MM.1S (cell line): ENCODE measurements at regions not wholly inside any gene's neighbourhood (a gene's known extent, or its start where the extent isn't known, plus 50 kb on each side); places are given as distances from the start of the nearest gene placed in this dataset.

Source experiments
- CTCF ChIP-seq: fragments of 300-600 bp; sonication (generic); IDR thresholded peaks from 2 replicates; pipeline ENCODE4 v1.5.1; 2016; ENCODE audit warnings: antibody characterized with exemption, low read length, mixed read lengths
- EZH2 ChIP-seq: fragments of 300-600 bp; sonication (generic); optimal IDR thresholded peaks from 2 replicates; pipeline ENCODE3; 2017; ENCODE audit warnings: low read depth, mild to moderate bottlenecking, antibody characterized with exemption, low read length, mixed read lengths
- EZH2phosphoT487 ChIP-seq: fragments of 300-600 bp; sonication (generic); IDR thresholded peaks from 2 replicates; pipeline ENCODE4 v1.6.1; 2018; ENCODE audit warnings: antibody characterized with exemption, low read length

DNA sequence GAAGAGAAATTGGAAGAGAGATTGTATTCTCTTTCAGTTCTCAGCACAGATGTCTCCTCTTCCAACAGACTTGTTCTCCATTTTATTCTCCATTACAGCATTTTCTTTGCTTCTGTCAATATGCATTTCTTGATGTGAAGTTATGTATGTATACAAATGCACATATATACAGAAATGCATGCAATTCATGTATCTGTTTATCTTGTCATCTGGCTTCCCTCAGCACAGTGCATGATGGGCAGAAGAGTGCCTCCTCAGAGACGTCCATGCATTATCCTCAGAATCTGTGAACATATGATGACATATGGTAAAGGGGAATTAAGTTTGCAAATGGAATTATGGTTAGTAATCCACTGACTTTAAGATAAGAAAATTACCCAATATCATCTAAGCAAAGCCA, 106.7 kb upstream of the VWC2 start:
- TF ChIP-seq CTCF (no peak), EZH2 (no peak), EZH2phosphoT487 (no peak)
